HCT116 (cell line): ENCODE measurements at regions not wholly inside any gene's neighbourhood (a gene's known extent, or its start where the extent isn't known, plus 50 kb on each side); places are given as distances from the start of the nearest gene placed in this dataset.

Source experiments
- ATAC-seq: fragments of 200-7000 bp; cut with Tn5 transposase; 2 replicates; pipeline ENCODE4 v1.9.1; 2020; ENCODE audit warnings: mild to moderate bottlenecking, moderate library complexity
- BruUV-seq: library from RNA; stranded (reverse); fragments of 400-500 nt; replicated peaks from 2 replicates; lab custom pipeline; 2021; lab: Mats Ljungman, UMichigan
- CTCF ChIA-PET: fragments of 300-600 bp; sonication (Branson Sonifier 250); formaldehyde crosslinking; loops from one replicate; lab custom pipeline; 2021; ENCODE audit warnings: antibody characterized with exemption; lab: Charles Lee
- POLR2A ChIA-PET: fragments of 300-600, 350-600 bp; sonication (Branson Sonifier 250); formaldehyde crosslinking; loops from one replicate; lab custom pipeline; 2021; ENCODE audit warnings: antibody characterized with exemption; lab: Charles Lee
- RAD21 ChIA-PET, 2 experiments: fragments of 300-600 bp; sonication (Branson Sonifier 250); formaldehyde crosslinking; loops; one replicate each; lab custom pipeline; 2023; ENCODE audit warnings: low total read pairs in 2 of 2; ENCODE audit not compliant: uncharacterized antibody in 2 of 2, unreplicated experiment in 2 of 2, low non-redundant PET in 1 of 2; lab: Charles Lee
- DNase-seq: peaks from one replicate; pipeline ENCODE4 v3.0.0-alpha.2; 2010; ENCODE audit warnings: low read depth, low spot score
- H2AFZ ChIP-seq: fragments of 200-600 bp; shearing (Covaris generic), sonication (generic); 2 replicates; pipeline ENCODE4 v1.6.1; 2017; ENCODE audit warnings: low read depth, mixed run types, mixed read lengths, antibody characterized with exemption, low read length; ENCODE audit not compliant: poor library complexity, severe bottlenecking
- H3K27ac ChIP-seq: 2 replicates; pipeline ENCODE4 v1.5.1; 2012; ENCODE audit warnings: low read depth, low read length
- H3K27me3 ChIP-seq: fragments of 200-600 bp; sonication (generic); 2 replicates; pipeline ENCODE4 v1.6.1; 2016; ENCODE audit warnings: mixed run types, low read length, mixed read lengths; ENCODE audit not compliant: insufficient read depth
- H3K36me3 ChIP-seq, 2 experiments: fragments of 200-500 bp in 1 of 2; fragments of 200-600 bp in 1 of 2; sonication (Bioruptor generic) in 1 of 2; sonication (generic) in 1 of 2; 2 replicates each; pipeline versions ENCODE4 v1.5.1 to v1.6.1; 2014 to 2016; ENCODE audit warnings: low read length in 2 of 2, inconsistent platforms in 1 of 2, mixed read lengths in 1 of 2, mixed run types in 1 of 2; ENCODE audit not compliant: insufficient read depth in 2 of 2, control insufficient read depth in 1 of 2
- H3K4me1 ChIP-seq, 2 experiments: fragments of 200-600 bp in 1 of 2; sonication (generic) in 1 of 2; 2 replicates each; pipeline versions ENCODE4 v1.5.1 to v1.6.1; 2012 to 2017; ENCODE audit warnings: low read length in 2 of 2, inconsistent platforms in 1 of 2, mild to moderate bottlenecking in 1 of 2, mixed read lengths in 1 of 2, mixed run types in 1 of 2, moderate library complexity in 1 of 2; ENCODE audit not compliant: insufficient read depth in 2 of 2, control insufficient read depth in 1 of 2
- H3K4me2 ChIP-seq: fragments of 200-600 bp; sonication (generic); 2 replicates; pipeline ENCODE4 v1.6.1; 2017; ENCODE audit warnings: mixed run types, low read length, mixed read lengths
- H3K4me3 ChIP-seq, 2 experiments: fragments of 200-600 bp in 1 of 2; sonication (generic) in 1 of 2; replicated peaks in 1 of 2; 2 replicates each; pipeline ENCODE4 v1.5.1; 2011 to 2016; ENCODE audit warnings: low read length in 2 of 2, control low read depth in 1 of 2, low read depth in 1 of 2, mild to moderate bottlenecking in 1 of 2, mixed read lengths in 1 of 2, mixed run types in 1 of 2
- H3K79me2 ChIP-seq: fragments of 200-600 bp; sonication (generic); 2 replicates; pipeline ENCODE4 v1.6.1; 2017; ENCODE audit warnings: mild to moderate bottlenecking, mixed run types, low read length, moderate library complexity, mixed read lengths; ENCODE audit not compliant: insufficient read depth
- H3K9ac ChIP-seq: fragments of 200-600 bp; sonication (generic); 2 replicates; pipeline ENCODE4 v1.6.1; 2016; ENCODE audit warnings: low read length, mixed read lengths
- H3K9me2 ChIP-seq: fragments of 200-600 bp; sonication (generic), shearing (Covaris generic); 2 replicates; pipeline ENCODE4 v1.6.1; 2017; ENCODE audit warnings: mixed run types, mild to moderate bottlenecking, moderate library complexity; ENCODE audit not compliant: insufficient read depth
- H3K9me3 ChIP-seq, 2 experiments: fragments of 200-500 bp in 1 of 2; fragments of 200-600 bp in 1 of 2; sonication (Bioruptor generic) in 1 of 2; sonication (generic) in 1 of 2; 2 replicates each; pipeline ENCODE4 v1.6.1; 2014 to 2017; ENCODE audit warnings: low read length in 2 of 2, mixed read lengths in 2 of 2, inconsistent platforms in 1 of 2, low read depth in 1 of 2, mild to moderate bottlenecking in 1 of 2, mixed run types in 1 of 2, moderate library complexity in 1 of 2; ENCODE audit not compliant: control insufficient read depth in 1 of 2, insufficient read depth in 1 of 2
- H4K20me1 ChIP-seq: fragments of 200-600 bp; sonication (generic), shearing (Covaris generic); 2 replicates; pipeline ENCODE4 v1.6.1; 2017; ENCODE audit warnings: mixed run types, mild to moderate bottlenecking, moderate library complexity; ENCODE audit not compliant: insufficient read depth
- EGR1 ChIP-seq: IDR thresholded peaks from 2 replicates; pipeline ENCODE4 v1.6.1; 2012; ENCODE audit warnings: low read depth
- EZH2 ChIP-seq: fragments of 200-600 bp; sonication (generic); IDR thresholded peaks from 2 replicates; pipeline ENCODE4 v1.6.1; 2017; ENCODE audit warnings: antibody characterized with exemption, mixed run types
- EZH2phosphoT487 ChIP-seq: fragments of 200-600 bp; IDR thresholded peaks from 2 replicates; pipeline ENCODE4 v1.6.1; 2018; ENCODE audit warnings: antibody characterized with exemption, borderline replicate concordance
- FOSL1 ChIP-seq: IDR thresholded peaks from 2 replicates; pipeline ENCODE4 v1.6.1; 2012; ENCODE audit warnings: low read depth
- MAX ChIP-seq: IDR thresholded peaks from 2 replicates; pipeline ENCODE4 v1.6.1; 2012
- SP1 ChIP-seq: IDR thresholded peaks from 2 replicates; pipeline ENCODE4 v1.6.1; 2012; ENCODE audit warnings: low read depth
- TCF7L2 ChIP-seq: IDR thresholded peaks from 2 replicates; pipeline ENCODE4 v1.7.0; 2011; ENCODE audit warnings: borderline replicate concordance, inconsistent platforms; ENCODE audit not compliant: insufficient read depth, insufficient read length; ENCODE audit errors: extremely low read depth
- ZBTB33 ChIP-seq: IDR thresholded peaks from 2 replicates; pipeline ENCODE4 v1.6.1; 2011; ENCODE audit warnings: mild to moderate bottlenecking, low read length, moderate library complexity; ENCODE audit not compliant: insufficient replicate concordance; ENCODE audit errors: extremely low read depth
- ZNF274 ChIP-seq: fragments of 200-500 bp; sonication (Bioruptor generic); IDR thresholded peaks from 2 replicates; pipeline ENCODE4 v1.6.1; 2014; ENCODE audit warnings: mild to moderate bottlenecking, low read depth, low read length, inconsistent platforms
- intact Hi-C: fragments of 100-400 bp; cut with micrococcal nuclease; formaldehyde crosslinking; loops from 2 replicates; pipeline ENCODE4 v1.10.0; 2022
- TF ChIP-seq, protein P1 (sequence below), 3 experiments: fragments of 200-600 bp in 1 of 3; sonication (generic) in 1 of 3; IDR thresholded peaks in 2 of 3; conservative IDR thresholded peaks in 1 of 3; 2 replicates each; pipeline ENCODE4 v1.5.1; 2012 to 2017; ENCODE audit warnings: low read depth in 2 of 3, low read length in 2 of 3, antibody characterized with exemption in 1 of 3, borderline replicate concordance in 1 of 3, control low read depth in 1 of 3, mild to moderate bottlenecking in 1 of 3, mixed read lengths in 1 of 3, mixed run types in 1 of 3, moderate library complexity in 1 of 3; ENCODE audit not compliant: insufficient read depth in 1 of 3

DNA sequence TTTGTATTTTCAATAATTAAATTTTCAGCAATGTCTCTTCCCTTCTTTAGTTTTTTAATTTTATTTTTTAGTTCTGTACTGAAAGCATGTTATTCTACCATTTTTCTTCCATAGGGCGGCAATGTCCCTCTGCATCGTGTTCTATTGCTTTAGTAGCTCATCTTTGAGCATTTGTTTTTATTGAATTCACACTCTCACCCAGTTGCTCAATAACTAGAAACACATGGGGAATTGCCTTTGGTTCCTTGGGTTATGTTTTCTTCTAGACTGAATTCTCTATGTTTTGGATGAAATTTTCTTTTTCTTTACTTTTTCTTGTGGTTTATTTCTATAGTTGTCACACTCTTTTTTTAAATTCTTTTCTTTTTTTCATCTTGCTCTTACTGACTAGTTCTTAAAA lies 233.8 kb upstream of the LDB2 start:
- BruUV-seq: no TSS peak
- CTCF ChIA-PET: no interaction called here

More for the DNA sequence above, 233.8 kb upstream of the LDB2 start:
- no peaks in the 10 kb centered on the region for H3K36me3 ChIP-seq
- H3K9ac ChIP-seq: no peak overlapping the region
- H3K4me1 ChIP-seq: no peaks in the 10 kb centered on the region
- ChIA-PET POLR2A (no interaction called here), RAD21 (no interaction called here)
- H3K27me3 ChIP-seq: 0 out of 2 replicates have a peak, but pooled peaks cover 5% of the 10 kb centered on the region
- no peak overlapping the region for H3K27ac ChIP-seq
- intact Hi-C loops: no loop called here
- no peaks in the 10 kb centered on the region for H3K9me3 ChIP-seq
- H3K4me2 ChIP-seq: no peak overlapping the region
- no peak for DNase-seq
- TF ChIP-seq ZNF274: no peak
- TF ChIP-seq EGR1: no peak
- TF ChIP-seq FOSL1: no peak
- no peak for TF ChIP-seq ZBTB33
- no peak for TF ChIP-seq EZH2phosphoT487
- no peak for TF ChIP-seq EZH2
- TF ChIP-seq, protein P1, sequence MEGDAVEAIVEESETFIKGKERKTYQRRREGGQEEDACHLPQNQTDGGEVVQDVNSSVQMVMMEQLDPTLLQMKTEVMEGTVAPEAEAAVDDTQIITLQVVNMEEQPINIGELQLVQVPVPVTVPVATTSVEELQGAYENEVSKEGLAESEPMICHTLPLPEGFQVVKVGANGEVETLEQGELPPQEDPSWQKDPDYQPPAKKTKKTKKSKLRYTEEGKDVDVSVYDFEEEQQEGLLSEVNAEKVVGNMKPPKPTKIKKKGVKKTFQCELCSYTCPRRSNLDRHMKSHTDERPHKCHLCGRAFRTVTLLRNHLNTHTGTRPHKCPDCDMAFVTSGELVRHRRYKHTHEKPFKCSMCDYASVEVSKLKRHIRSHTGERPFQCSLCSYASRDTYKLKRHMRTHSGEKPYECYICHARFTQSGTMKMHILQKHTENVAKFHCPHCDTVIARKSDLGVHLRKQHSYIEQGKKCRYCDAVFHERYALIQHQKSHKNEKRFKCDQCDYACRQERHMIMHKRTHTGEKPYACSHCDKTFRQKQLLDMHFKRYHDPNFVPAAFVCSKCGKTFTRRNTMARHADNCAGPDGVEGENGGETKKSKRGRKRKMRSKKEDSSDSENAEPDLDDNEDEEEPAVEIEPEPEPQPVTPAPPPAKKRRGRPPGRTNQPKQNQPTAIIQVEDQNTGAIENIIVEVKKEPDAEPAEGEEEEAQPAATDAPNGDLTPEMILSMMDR (IDR thresholded peaks at IDR 0.05 in 2 of 3, conservative IDR thresholded peaks at IDR 0.05 in 1 of 3; ENCODE audit: borderline replicate concordance in 1 of 3, insufficient read depth in 1 of 3, low read depth in 2 of 3, low read length in 2 of 3): no peak
- TF ChIP-seq TCF7L2: no peak
- TF ChIP-seq SP1: no peak
- TF ChIP-seq MAX: no peak
- H3K9me2 ChIP-seq: no peaks in the 10 kb centered on the region
- no peaks in the 10 kb centered on the region for H4K20me1 ChIP-seq
- no peak overlapping the region for H3K4me3 ChIP-seq
- H2AFZ ChIP-seq: no peak overlapping the region
- no peak for ATAC-seq
- no peaks in the 10 kb centered on the region for H3K79me2 ChIP-seq
